GM12878 (cell line): ENCODE measurements at regions not wholly inside any gene's neighbourhood (a gene's known extent, or its start where the extent isn't known, plus 50 kb on each side); places are given as distances from the start of the nearest gene placed in this dataset.

Source experiments
- CREB1 ChIP-seq: IDR thresholded peaks from 2 replicates; pipeline ENCODE4 v1.6.1; 2012; ENCODE audit warnings: low read depth, mild to moderate bottlenecking, inconsistent platforms
- HDAC6 ChIP-seq: fragments of 200-600 bp; sonication (generic); IDR thresholded peaks from one replicate; pipeline ENCODE4 v1.8.0; 2017; ENCODE audit warnings: antibody characterized with exemption; ENCODE audit not compliant: unreplicated experiment
- SP1 ChIP-seq: IDR thresholded peaks from one replicate; pipeline ENCODE4 v1.6.1; 2011; ENCODE audit warnings: low read depth, low read length
- YY1 ChIP-seq: IDR thresholded peaks from 2 replicates; pipeline ENCODE4 v1.6.1; 2011; ENCODE audit warnings: low read depth, mild to moderate bottlenecking, low read length
- TF ChIP-seq, protein P1 (sequence below), 3 experiments: IDR thresholded peaks in 2 of 3; conservative IDR thresholded peaks in 1 of 3; 2 replicates each; pipeline ENCODE4 v1.5.1; 2011; ENCODE audit warnings: low read depth in 3 of 3, low read length in 3 of 3, mild to moderate bottlenecking in 3 of 3, control low read depth in 2 of 3, moderate library complexity in 2 of 3, inconsistent platforms in 1 of 3, mixed read lengths in 1 of 3; ENCODE audit not compliant: control insufficient read depth in 2 of 3, insufficient read depth in 1 of 3; ENCODE audit errors: extremely low read depth in 1 of 3

DNA sequence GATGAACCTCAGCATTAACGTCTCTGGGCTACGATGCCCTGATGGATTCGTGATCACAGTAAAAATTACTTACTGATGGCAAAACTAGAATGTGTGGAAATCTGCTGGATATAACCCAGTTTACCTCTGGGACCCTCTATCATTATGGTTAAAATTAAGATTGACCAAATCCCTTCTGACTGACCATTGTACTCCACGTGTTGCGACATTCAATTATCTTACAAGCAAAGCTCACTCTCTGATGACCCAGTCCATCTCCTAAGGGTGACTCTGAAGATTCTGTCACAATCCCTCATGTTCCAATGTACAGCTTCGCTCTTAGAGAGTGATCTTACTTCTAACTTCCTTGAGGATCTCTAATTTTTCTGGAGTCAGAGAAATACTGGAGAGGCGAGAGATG, 288.5 kb upstream of the RUNX1 start:
- TF ChIP-seq HDAC6 (no peak), YY1 (no peak), CREB1 (no peak), SP1 (no peak)
- TF ChIP-seq, protein P1, sequence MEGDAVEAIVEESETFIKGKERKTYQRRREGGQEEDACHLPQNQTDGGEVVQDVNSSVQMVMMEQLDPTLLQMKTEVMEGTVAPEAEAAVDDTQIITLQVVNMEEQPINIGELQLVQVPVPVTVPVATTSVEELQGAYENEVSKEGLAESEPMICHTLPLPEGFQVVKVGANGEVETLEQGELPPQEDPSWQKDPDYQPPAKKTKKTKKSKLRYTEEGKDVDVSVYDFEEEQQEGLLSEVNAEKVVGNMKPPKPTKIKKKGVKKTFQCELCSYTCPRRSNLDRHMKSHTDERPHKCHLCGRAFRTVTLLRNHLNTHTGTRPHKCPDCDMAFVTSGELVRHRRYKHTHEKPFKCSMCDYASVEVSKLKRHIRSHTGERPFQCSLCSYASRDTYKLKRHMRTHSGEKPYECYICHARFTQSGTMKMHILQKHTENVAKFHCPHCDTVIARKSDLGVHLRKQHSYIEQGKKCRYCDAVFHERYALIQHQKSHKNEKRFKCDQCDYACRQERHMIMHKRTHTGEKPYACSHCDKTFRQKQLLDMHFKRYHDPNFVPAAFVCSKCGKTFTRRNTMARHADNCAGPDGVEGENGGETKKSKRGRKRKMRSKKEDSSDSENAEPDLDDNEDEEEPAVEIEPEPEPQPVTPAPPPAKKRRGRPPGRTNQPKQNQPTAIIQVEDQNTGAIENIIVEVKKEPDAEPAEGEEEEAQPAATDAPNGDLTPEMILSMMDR (IDR thresholded peaks at IDR 0.05 in 2 of 3, conservative IDR thresholded peaks at IDR 0.05 in 1 of 3; ENCODE audit: control insufficient read depth in 2 of 3, extremely low read depth in 1 of 3, insufficient read depth in 1 of 3, low read depth in 3 of 3, low read length in 3 of 3), result no peak
